HCT116 (cell line): ENCODE measurements at regions not wholly inside any gene's neighbourhood (a gene's known extent, or its start where the extent isn't known, plus 50 kb on each side); places are given as distances from the start of the nearest gene placed in this dataset.

ENCODE experiments used
- CEBPB ChIP-seq: IDR thresholded peaks from 2 replicates; pipeline ENCODE4 v1.6.1; 2012; ENCODE audit warnings: low read depth
- EZH2 ChIP-seq: fragments of 200-600 bp; sonication (generic); IDR thresholded peaks from 2 replicates; pipeline ENCODE4 v1.6.1; 2017; ENCODE audit warnings: antibody characterized with exemption, mixed run types
- EZH2phosphoT487 ChIP-seq: fragments of 200-600 bp; IDR thresholded peaks from 2 replicates; pipeline ENCODE4 v1.6.1; 2018; ENCODE audit warnings: antibody characterized with exemption, borderline replicate concordance
- FOSL1 ChIP-seq: IDR thresholded peaks from 2 replicates; pipeline ENCODE4 v1.6.1; 2012; ENCODE audit warnings: low read depth
- JUND ChIP-seq: IDR thresholded peaks from 2 replicates; pipeline ENCODE4 v1.6.1; 2012
- POLR2A ChIP-seq: IDR thresholded peaks from 2 replicates; pipeline ENCODE4 v1.7.0; 2011; ENCODE audit warnings: borderline replicate concordance; ENCODE audit not compliant: insufficient read depth, insufficient read length; ENCODE audit errors: extremely low read depth
- POLR2AphosphoS5 ChIP-seq: IDR thresholded peaks from 2 replicates; pipeline ENCODE4 v1.6.1; 2011; ENCODE audit warnings: mild to moderate bottlenecking, low read depth, low read length, moderate library complexity
- RAD21 ChIP-seq: IDR thresholded peaks from 2 replicates; pipeline ENCODE4 v1.6.1; 2012; ENCODE audit warnings: low read depth, mild to moderate bottlenecking
- SP1 ChIP-seq: IDR thresholded peaks from 2 replicates; pipeline ENCODE4 v1.6.1; 2012; ENCODE audit warnings: low read depth
- ZBTB33 ChIP-seq: IDR thresholded peaks from 2 replicates; pipeline ENCODE4 v1.6.1; 2011; ENCODE audit warnings: mild to moderate bottlenecking, low read length, moderate library complexity; ENCODE audit not compliant: insufficient replicate concordance; ENCODE audit errors: extremely low read depth
- ZNF274 ChIP-seq: fragments of 200-500 bp; sonication (Bioruptor generic); IDR thresholded peaks from 2 replicates; pipeline ENCODE4 v1.6.1; 2014; ENCODE audit warnings: mild to moderate bottlenecking, low read depth, low read length, inconsistent platforms
- TF ChIP-seq, protein P1 (sequence below), 3 experiments: fragments of 200-600 bp in 1 of 3; sonication (generic) in 1 of 3; IDR thresholded peaks in 2 of 3; conservative IDR thresholded peaks in 1 of 3; 2 replicates each; pipeline ENCODE4 v1.5.1; 2012 to 2017; ENCODE audit warnings: low read depth in 2 of 3, low read length in 2 of 3, antibody characterized with exemption in 1 of 3, borderline replicate concordance in 1 of 3, control low read depth in 1 of 3, mild to moderate bottlenecking in 1 of 3, mixed read lengths in 1 of 3, mixed run types in 1 of 3, moderate library complexity in 1 of 3; ENCODE audit not compliant: insufficient read depth in 1 of 3
- TF ChIP-seq, protein P2 (sequence below): IDR thresholded peaks from 2 replicates; pipeline ENCODE4 v1.6.1; 2012; ENCODE audit warnings: low read depth
- TF ChIP-seq, protein P3 (sequence below): IDR thresholded peaks from 2 replicates; pipeline ENCODE4 v1.6.1; 2012

DNA sequence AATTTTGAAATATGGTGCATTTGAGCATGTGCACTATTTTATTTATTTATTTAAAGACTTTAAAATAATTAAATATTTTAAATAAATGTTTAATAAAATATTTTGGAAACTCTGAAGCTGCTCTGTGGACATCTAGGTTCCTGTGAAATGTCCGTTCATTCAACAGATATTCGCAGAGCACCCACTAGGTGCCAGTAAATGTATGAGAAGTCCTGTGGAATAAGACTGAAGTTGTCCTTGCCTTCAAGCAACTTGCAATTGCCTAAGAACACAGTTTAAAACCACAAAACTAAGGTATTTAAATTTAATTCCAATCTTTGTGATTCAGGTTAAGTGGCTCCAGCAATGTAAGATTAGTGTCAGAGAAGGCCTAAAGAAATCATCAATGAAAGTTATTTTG, 306.7 kb downstream of the GBA3 start:
- TF ChIP-seq, protein P1, sequence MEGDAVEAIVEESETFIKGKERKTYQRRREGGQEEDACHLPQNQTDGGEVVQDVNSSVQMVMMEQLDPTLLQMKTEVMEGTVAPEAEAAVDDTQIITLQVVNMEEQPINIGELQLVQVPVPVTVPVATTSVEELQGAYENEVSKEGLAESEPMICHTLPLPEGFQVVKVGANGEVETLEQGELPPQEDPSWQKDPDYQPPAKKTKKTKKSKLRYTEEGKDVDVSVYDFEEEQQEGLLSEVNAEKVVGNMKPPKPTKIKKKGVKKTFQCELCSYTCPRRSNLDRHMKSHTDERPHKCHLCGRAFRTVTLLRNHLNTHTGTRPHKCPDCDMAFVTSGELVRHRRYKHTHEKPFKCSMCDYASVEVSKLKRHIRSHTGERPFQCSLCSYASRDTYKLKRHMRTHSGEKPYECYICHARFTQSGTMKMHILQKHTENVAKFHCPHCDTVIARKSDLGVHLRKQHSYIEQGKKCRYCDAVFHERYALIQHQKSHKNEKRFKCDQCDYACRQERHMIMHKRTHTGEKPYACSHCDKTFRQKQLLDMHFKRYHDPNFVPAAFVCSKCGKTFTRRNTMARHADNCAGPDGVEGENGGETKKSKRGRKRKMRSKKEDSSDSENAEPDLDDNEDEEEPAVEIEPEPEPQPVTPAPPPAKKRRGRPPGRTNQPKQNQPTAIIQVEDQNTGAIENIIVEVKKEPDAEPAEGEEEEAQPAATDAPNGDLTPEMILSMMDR (IDR thresholded peaks at IDR 0.05 in 2 of 3, conservative IDR thresholded peaks at IDR 0.05 in 1 of 3; ENCODE audit: borderline replicate concordance in 1 of 3, insufficient read depth in 1 of 3, low read depth in 2 of 3, low read length in 2 of 3), result no peak
- TF ChIP-seq JUND (no peak), POLR2AphosphoS5 (no peak), RAD21 (no peak), POLR2A (no peak), ZNF274 (no peak), EZH2 (no peak), CEBPB (no peak), EZH2phosphoT487 (no peak), ZBTB33 (no peak), FOSL1 (no peak), SP1 (no peak)
- TF ChIP-seq, protein P2, sequence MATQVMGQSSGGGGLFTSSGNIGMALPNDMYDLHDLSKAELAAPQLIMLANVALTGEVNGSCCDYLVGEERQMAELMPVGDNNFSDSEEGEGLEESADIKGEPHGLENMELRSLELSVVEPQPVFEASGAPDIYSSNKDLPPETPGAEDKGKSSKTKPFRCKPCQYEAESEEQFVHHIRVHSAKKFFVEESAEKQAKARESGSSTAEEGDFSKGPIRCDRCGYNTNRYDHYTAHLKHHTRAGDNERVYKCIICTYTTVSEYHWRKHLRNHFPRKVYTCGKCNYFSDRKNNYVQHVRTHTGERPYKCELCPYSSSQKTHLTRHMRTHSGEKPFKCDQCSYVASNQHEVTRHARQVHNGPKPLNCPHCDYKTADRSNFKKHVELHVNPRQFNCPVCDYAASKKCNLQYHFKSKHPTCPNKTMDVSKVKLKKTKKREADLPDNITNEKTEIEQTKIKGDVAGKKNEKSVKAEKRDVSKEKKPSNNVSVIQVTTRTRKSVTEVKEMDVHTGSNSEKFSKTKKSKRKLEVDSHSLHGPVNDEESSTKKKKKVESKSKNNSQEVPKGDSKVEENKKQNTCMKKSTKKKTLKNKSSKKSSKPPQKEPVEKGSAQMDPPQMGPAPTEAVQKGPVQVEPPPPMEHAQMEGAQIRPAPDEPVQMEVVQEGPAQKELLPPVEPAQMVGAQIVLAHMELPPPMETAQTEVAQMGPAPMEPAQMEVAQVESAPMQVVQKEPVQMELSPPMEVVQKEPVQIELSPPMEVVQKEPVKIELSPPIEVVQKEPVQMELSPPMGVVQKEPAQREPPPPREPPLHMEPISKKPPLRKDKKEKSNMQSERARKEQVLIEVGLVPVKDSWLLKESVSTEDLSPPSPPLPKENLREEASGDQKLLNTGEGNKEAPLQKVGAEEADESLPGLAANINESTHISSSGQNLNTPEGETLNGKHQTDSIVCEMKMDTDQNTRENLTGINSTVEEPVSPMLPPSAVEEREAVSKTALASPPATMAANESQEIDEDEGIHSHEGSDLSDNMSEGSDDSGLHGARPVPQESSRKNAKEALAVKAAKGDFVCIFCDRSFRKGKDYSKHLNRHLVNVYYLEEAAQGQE, result no peak
- TF ChIP-seq, protein P3, sequence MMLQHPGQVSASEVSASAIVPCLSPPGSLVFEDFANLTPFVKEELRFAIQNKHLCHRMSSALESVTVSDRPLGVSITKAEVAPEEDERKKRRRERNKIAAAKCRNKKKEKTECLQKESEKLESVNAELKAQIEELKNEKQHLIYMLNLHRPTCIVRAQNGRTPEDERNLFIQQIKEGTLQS, result no peak
